Mammary epithelial cell (primary cell): ENCODE measurements at regions not wholly inside any gene's neighbourhood (a gene's known extent, or its start where the extent isn't known, plus 50 kb on each side); places are given as distances from the start of the nearest gene placed in this dataset.

Experiments
- CTCF ChIP-seq, 2 donors: IDR thresholded peaks in 1 of 2; conservative IDR thresholded peaks in 1 of 2; 2 replicates each; pipeline ENCODE4 v1.5.1; 2011 to 2012; ENCODE audit warnings: inconsistent platforms in 2 of 2, low read length in 2 of 2, mild to moderate bottlenecking in 2 of 2, control low read depth in 1 of 2, low read depth in 1 of 2; ENCODE audit not compliant: insufficient read depth in 1 of 2; ENCODE audit errors: extremely low read depth in 1 of 2
- EZH2 ChIP-seq: IDR thresholded peaks from 2 replicates; pipeline ENCODE4 v1.6.1; 2012; ENCODE audit warnings: low read length, inconsistent platforms, borderline replicate concordance

DNA sequence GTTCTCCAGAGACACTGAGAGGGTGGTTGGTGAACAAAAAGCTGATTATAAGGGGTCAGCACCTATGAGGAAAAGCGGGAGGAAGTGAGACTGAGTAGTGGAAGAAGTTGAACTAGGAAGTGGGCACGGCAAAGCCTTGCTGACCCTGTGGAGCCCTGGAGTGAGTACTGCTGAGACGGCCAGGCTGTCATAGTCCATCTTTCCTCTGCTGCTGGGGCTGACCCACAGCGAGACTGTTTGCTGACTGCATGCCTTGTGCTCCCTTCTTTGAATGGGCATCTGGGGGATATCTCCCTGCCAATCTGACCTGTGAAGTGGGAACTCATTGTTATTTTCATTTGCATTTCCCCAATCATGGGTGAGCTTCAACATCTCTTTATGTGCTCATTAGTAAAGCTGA is 92.4 kb upstream of the LDAH start:
- TF ChIP-seq CTCF (conservative IDR thresholded peaks at IDR 0.05 in 1 of 2, IDR thresholded peaks at IDR 0.05 in 1 of 2; ENCODE audit: extremely low read depth in 1 of 2, insufficient read depth in 1 of 2, low read depth in 1 of 2, low read length in 2 of 2) = no peak
- TF ChIP-seq EZH2 = no peak
